22Rv1 (cell line): ENCODE measurements at regions not wholly inside any gene's neighbourhood (a gene's known extent, or its start where the extent isn't known, plus 50 kb on each side); places are given as distances from the start of the nearest gene placed in this dataset.
"Not testable (repeated sequence)": the region's sequence is repeated elsewhere in the genome, so short reads cannot be mapped to it uniquely, and the experiment has no call there.

ENCODE experiments used
- H3K27ac ChIP-seq: fragments of 450-650 bp; 2 replicates; pipeline ENCODE4 v1.5.1; 2017
- ZFX ChIP-seq: fragments of 450-650 bp; IDR thresholded peaks from 2 replicates; pipeline ENCODE4 v1.6.1; 2017; ENCODE audit warnings: antibody characterized with exemption, borderline replicate concordance
- TF ChIP-seq, protein P1 (sequence below): fragments of 450-650 bp; IDR thresholded peaks from 2 replicates; pipeline ENCODE4 v1.5.1; 2017; ENCODE audit warnings: mild to moderate bottlenecking

GRCh38 chr2:63740943-63741342, 100.8 kb upstream of the UGP2 start:
- TF ChIP-seq, protein P1, sequence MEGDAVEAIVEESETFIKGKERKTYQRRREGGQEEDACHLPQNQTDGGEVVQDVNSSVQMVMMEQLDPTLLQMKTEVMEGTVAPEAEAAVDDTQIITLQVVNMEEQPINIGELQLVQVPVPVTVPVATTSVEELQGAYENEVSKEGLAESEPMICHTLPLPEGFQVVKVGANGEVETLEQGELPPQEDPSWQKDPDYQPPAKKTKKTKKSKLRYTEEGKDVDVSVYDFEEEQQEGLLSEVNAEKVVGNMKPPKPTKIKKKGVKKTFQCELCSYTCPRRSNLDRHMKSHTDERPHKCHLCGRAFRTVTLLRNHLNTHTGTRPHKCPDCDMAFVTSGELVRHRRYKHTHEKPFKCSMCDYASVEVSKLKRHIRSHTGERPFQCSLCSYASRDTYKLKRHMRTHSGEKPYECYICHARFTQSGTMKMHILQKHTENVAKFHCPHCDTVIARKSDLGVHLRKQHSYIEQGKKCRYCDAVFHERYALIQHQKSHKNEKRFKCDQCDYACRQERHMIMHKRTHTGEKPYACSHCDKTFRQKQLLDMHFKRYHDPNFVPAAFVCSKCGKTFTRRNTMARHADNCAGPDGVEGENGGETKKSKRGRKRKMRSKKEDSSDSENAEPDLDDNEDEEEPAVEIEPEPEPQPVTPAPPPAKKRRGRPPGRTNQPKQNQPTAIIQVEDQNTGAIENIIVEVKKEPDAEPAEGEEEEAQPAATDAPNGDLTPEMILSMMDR, result no peak
- TF ChIP-seq ZFX, result no peak
- H3K27ac ChIP-seq, result no peak overlapping the region

DNA sequence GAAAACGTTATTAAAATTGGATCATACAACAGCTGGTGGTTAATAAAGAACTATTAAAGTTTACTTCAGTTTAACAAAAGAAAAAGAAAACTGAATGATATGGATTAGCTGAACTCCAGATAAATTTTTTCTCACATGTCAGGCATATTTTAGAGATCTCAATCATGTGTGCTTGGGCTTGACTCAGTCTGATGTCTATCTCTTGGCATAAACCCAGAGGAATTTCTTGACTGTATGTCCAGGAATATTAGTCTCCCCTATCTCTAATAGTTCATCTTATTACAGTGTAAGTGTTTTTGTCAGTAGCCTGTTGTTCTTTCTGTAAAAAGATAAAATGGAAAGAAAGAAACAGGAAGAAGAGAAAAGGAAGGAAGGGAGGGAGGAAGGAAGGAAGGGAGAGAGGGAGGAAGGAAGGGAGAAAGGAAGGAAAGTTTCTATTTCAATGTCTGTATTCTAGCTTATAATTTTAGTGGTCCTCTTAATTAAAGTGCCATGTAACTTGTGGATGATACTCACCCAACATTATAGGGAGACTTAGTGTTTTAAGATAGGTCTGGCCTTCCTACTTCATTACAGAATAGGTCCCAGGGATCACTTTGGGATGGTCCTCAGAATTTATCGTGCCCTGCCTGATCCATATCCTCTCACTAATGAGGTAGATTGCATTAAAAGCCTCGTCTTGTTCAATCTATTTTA, 99.7 kb upstream of the UGP2 start:
- H3K27ac ChIP-seq, result no peak overlapping the region
- TF ChIP-seq ZFX, result no peak
- TF ChIP-seq, protein P1, result no peak

DNA sequence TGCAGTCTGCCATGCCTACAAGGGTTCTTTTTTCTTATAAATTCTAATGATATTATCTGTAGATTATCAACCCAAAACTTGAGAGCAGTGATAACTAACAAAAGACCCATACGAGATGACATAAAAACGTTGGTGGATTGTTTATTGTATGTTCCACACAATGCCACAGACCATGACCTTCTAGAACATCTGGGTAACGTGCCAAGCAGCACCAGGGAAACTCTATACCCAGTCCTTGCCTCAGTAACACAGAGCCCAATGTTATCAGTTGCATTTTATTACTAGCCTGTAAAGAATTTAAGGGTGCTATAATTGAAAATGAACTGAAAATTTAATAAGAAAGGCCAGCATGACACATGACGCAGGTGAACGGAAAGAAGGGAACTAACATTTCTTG, 99.1 kb upstream of the UGP2 start:
- no peak overlapping the region for H3K27ac ChIP-seq
- TF ChIP-seq, protein P1, result no peak
- TF ChIP-seq ZFX, result no peak

DNA sequence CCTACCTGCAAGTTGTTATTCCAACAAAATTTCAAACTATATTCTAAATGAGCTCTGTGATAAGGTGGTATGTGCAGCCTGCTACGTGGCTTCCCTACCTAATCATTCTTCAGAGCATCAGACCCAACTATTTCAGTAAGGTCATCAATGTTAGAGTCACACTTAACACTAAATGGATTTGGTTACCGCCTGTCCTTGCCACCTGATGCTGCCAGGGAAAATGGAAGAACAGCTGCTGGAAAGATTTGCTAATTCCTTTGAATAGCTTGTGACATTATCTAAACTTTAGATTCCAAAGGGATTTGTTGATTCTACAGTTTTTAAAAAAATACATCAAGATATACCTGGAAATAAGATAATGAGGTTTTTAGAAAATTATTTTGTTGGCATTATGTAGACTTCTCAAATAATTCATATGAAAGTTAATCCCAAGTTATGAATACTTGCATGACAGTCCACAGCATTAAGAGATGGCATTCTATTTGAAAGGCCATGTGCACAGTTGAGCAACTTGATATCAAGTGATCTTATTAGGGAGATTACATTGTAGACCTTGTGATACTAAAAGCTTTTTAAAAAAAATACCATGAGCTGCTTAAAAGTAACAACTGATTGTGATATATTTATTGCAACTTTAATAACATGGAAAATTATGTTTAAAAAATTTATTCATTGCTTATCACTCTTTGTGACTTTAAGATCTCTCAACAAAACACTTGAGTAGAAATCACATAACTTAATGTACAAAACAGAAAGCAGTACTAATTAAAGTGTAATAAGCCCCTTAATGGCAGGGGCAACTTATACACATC, 98.3 kb upstream of the UGP2 start:
- H3K27ac ChIP-seq, result no peak overlapping the region
- TF ChIP-seq, protein P1, result no peak
- TF ChIP-seq ZFX, result no peak

DNA sequence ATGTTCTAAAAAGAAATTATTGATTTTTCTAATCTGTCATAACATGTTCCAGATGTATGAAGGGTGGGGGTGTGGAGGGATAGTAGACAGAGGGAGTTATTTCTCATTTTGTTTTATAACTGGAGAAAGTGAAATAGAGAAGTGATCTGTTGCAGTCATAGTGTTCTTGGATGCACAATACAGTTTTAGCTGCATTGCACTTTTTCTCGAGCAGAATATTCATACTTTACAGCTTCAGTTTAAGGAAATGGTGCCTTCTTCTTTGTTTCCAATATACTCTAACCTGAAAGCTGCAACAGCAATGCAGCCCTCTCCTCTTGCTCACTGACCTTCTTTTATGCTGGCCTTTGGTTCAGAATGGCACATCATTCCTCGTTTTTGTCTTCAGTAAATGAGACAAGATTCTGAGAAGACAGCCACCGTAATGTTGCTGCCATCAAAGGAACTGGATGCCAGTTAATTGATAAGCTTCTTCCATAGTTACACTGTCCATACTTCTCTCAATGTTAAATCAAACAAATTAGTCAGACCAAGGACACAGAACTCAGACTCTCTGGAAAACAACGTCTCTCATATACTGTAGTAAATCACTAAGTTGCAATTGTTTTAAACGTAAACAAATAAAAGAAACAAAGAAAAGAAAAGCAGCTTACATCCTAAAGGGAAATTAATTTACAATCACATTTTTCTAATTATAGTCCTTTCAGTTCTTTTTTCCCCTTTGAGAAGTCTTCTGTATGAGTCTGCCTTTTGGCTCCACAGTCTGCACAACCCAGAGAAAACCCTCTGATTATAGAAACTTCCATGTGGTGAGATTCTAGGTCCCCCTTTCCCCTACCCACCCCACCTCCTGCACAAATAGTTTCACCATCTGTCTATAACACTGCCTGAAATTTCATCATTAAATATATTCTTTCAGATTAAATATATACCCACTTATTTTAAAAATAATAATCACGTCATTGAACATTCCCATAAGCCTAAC, 97.4 kb upstream of the UGP2 start:
- H3K27ac ChIP-seq, result no peak overlapping the region
- TF ChIP-seq, protein P1, result no peak
- TF ChIP-seq ZFX, result no peak

DNA sequence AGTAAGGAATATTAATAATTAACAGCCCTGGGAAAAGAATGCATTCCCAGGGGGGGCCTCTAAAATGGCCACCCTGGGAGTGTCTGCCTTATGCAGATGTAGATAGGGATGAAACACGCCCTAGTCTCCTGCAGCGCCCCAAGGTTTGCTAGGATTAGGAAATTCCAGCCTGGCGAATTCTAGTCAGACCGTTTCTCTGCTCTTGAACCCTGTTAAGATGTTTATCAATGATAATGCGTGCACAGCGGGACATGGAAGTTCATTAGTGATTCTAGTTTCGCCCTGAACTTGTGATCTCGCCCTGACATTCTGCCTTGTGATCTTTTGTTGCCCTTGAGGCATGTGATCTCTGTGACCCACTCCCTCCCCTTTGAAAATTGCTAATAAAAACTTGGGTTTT, 95.1 kb upstream of the UGP2 start:
- not testable (repeated sequence) for H3K27ac ChIP-seq

DNA sequence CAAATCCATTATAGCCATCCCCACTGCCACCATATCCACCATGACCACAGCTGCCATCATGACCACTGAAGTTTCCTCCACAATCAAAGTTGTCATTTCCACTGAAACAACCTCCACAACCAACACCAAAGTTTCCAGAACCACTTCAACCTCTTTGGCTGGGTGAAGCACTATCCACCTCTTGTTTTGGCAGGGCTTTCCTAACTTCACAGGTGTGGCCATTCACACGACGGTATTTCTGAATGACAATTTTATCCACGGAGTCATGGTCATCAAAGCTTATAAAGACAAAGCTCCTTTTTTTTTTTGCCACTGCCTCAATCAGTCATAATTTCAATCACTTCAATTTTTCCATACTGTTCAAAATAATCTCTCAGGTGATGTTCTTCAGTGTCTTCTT, 89.8 kb upstream of the UGP2 start:
- TF ChIP-seq, protein P1, result no peak
- TF ChIP-seq ZFX, result no peak
- H3K27ac ChIP-seq, result no peak overlapping the region
